HG03139 (cell line): ENCODE measurements at regions not wholly inside any gene's neighbourhood (a gene's known extent, or its start where the extent isn't known, plus 50 kb on each side); places are given as distances from the start of the nearest gene placed in this dataset.

Experiments
- ATAC-seq: cut with Tn5 transposase; IDR thresholded peaks from one replicate; pipeline ENCODE4 v1.9.1; 2021; ENCODE audit not compliant: unreplicated experiment

GRCh38 chr15:98025237-98025636 lies 64.7 kb downstream of the ARRDC4 start:
- ATAC-seq: no peak

DNA sequence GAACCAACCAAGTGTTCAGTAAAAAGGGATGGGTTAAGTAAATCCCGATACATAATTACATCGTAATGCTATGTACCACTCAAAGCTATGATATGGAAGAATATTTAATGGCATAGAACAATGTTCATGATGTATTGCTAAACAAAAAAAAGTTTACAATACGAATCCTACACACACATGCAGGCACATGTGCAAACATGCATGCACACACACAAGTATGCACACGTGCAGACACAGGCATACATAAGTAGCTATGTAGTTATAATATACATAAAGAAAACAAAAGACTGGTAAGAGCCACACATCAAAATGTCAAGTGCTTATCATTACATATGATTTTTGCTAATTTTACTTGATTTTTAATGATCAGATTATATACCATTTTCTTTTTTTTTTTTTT lies 74.2 kb downstream of the ARRDC4 start:
- no peak for ATAC-seq

GRCh38 chr15:98035134-98035533 lies 74.6 kb downstream of the ARRDC4 start:
- ATAC-seq: no peak

DNA sequence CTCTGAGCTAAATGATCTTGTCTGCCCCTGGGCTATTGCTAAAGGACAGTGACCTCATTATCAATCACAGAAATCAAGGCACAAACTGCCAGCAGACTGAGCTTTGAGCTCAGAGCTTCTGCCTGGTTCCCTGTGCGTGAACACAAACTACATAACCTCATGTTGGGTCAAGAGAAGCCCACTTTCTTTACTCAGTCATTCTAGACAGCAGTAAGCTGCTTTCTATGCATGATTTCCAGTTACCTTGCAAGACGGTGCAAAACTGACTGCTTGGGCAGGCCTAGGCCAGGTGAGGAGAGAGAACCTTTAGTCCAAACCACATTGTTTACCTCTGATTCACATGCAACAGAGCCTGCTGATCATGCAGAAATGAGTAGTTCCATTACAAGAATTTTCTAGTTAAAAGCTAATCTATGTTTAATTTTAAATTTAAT lies 75.1 kb downstream of the ARRDC4 start:
- ATAC-seq: no peak

- ATAC-seq: no peak
These were observed 79.1 kb downstream of the ARRDC4 start for GRCh38 chr15:98039596-98039995.

DNA sequence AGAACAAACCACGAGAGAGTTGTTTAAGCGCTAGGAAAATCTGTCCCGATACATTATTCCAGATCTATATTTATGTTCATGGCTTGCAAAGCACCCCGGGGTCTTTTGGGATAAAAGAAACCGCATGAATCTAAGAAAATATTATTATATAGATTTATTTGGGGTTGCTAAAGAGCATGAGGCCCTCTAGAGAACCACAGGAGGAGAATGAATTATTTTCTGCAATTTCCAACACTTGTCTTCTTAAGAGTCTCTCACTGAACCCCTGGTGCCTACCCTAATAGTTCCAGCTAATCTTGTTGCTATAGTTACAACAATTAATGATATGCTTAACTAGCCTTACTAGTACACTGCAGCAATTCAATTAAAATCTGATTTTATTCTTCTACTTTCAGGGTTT lies 79.6 kb downstream of the ARRDC4 start:
- no peak for ATAC-seq

DNA sequence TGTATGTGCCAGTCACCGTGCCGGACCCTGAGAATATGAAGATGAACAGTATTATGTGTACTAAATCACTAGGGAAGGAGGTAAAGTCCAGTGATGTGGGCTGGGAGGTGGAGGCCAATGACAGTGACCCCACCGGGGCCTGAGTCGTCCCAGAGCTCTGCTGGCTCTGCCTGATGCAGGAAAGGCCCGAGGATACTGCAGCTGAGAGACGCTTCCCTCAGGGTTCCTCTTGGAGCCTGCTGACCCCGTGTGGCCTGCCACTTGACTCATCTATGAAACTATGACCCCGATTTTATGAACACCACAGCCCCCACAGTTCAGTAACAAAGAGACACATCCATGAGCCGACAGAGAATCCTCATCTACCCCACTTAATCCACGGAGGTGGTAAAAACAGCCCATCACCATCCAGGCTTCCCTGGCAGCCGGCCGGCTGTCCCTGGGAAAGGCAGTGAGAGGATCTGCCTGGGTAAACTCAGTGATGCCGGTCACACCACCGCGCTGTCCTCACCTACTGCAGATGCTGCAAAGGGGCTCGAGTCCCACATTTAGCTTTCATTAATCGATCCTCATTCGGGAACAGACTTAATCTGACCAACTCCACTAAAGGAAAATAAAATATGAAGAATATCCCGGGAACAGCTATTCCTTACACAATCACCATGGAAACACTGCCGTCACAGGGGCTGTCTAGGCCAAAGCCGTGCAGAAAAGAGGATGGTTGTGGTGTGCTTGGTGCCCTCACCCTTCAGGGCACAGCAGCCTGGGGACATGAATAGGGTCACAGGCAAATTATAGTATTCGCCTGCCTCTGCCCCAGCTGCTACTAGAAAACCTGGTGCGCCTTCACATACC lies 82.9 kb downstream of the ARRDC4 start:
- ATAC-seq: no peak

- ATAC-seq: no peak
These were observed 91.2 kb downstream of the ARRDC4 start for GRCh38 chr15:98051734-98052133.

DNA sequence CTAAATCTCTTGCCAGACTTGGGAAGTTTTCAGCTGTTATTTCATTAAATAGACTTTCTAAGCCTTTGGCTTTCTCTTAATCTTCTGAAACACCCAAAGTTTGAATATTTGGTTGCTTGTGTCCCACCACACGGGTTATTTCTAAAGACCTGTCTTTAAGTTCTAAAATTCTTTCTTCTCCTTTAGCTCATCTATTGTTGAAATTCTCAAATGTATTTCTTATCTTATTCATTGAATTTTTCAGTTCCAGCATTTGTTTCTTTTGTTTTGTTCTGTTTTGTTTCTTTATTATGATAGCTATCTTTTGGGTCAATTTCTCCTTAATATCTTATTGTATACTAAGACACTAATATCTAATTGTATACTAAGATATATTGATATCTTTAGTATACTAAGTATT lies 97.0 kb downstream of the ARRDC4 start:
- no peak for ATAC-seq

- no peak for ATAC-seq
These were observed 102.4 kb downstream of the ARRDC4 start for GRCh38 chr15:98062869-98063268.

DNA sequence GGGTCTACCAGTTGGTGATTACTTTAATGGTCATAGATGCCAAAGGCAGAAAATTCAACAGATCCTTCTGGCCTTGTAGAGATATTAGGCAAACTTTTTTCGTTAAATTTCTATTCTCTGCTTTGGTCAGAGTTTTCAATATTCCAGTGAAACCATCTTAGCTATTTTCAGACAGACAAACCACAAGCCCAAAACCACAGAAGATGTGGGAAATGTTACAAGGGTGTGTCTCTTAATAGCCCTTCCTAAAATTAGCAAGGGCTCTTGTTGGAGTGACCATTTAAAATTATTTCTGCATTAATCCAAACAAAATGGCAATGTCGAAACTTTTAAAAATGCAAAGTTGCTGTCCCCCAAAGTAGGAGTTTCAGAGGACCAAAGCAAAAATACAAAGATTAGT lies 102.8 kb downstream of the ARRDC4 start:
- ATAC-seq: no peak

GRCh38 chr15:98063871-98064270 lies 103.4 kb downstream of the ARRDC4 start:
- no peak for ATAC-seq

GRCh38 chr15:98067339-98067738 lies 106.8 kb downstream of the ARRDC4 start:
- ATAC-seq: no peak

GRCh38 chr15:98069256-98069655 lies 108.8 kb downstream of the ARRDC4 start:
- ATAC-seq: no peak

GRCh38 chr15:98070137-98070536 lies 109.6 kb downstream of the ARRDC4 start:
- no peak for ATAC-seq

GRCh38 chr15:98071786-98072185 lies 111.3 kb downstream of the ARRDC4 start:
- no peak for ATAC-seq

GRCh38 chr15:98075441-98075840 lies 114.9 kb downstream of the ARRDC4 start:
- no peak for ATAC-seq

DNA sequence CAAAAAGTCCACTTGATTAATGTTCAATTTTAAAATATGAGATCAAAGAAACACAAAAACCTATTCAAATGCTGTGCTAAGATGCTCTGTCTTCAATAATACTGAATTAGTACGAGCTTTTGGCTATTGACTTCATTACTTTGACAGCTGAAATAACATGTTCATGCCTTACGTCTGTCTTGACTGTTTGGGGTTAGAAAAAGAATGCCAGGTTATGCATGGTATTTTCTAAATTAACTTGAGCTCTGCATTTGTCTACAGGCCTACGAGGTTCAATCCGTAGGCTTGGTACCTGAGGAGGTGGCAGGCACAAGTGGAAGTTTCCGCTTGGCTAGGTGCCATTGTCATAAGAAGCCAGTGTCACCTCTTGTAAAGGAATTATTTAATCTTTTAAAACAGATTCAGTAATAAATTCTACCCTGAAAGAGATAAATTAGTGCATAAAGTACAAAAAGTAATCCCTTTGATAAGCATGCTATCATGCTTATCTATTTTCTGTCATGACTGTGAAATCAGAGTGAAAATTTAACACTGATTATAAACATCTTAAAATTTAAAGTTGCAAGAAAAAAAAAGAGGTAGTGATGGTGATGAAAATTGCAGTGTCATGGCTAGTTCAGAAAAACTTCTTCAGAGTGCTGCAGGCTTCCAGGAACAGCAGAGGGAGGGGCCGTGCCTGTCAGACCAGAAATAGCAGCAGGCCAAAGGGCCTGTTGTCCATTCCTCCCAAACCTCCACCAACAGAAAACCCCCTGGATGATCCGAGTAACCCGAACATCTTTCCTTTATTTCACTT lies 115.7 kb downstream of the ARRDC4 start:
- ATAC-seq: no peak

DNA sequence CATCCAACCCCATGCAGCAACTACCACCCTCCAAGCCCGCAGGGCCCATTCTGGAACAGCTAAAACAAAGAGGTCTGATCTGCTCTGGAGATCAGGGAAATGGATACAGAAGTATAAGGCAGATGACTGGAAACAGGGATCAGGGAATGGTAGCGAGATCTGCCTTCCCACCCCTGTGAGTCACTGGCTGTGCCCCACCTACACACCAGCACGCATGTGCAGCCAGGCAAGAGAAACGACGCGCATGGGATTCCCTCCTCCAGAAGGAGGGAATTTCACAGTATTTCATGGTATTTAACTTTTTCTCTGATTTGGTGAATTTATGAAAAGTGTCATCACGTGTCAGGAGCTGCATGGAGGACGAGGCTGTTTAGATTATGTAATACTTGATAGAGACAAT lies 116.7 kb downstream of the ARRDC4 start:
- no peak for ATAC-seq

DNA sequence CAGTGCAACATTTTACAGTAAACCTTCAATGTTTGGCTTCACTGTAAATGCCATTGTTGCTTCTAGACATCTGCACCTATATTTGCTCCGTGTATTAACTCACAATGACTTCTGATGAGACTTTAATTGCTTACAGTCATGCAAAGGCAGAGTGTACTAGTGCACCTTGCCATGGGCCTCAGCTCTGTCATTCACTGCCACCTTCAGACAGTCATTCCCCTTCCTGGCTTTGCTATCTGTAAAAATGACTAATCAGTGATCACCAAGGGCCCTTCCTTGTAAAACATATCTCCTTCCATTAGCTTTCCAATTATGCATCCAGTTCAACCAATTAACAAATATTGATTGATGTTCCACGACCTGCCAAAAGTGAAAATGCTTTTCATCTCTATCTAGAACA lies 120.3 kb downstream of the ARRDC4 start:
- ATAC-seq: no peak

DNA sequence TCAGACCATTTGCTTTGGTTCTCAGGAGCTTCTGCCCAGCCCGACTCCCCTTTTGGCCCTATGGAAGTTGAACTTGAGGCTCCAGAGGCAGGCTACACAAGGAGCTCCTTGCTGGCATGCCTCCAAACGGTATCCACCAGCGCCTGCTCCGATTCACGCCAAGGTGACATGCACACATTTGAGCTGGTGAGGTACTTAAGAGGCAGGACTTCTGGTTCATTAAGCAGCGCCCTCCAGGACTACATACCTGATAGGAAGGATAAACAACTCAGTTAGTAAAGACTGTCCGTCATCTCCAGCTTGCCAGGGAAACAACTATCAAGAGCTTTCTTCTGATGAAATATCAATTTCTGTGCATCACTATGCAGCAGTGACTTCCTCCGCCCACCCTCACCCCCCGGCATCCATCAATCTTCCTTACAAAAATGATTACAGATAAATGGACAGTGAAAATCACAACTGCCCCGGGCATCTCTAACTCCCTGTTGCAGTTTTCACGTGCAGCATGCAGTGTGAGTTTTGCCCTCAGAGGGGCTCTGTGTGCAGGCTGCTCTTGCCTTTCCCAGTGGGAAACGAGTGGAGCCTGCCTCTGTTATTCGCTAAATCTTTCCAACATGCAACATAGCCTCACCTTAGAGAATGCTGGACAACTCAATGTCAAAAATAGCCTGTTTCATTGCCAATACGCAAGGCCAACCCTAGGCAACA lies 122.9 kb downstream of the ARRDC4 start:
- ATAC-seq: no peak
